ENCODE measurements at regions not wholly inside any gene's neighbourhood (a gene's known extent, or its start where the extent isn't known, plus 50 kb on each side); places are given as distances from the start of the nearest gene placed in this dataset.

DNA sequence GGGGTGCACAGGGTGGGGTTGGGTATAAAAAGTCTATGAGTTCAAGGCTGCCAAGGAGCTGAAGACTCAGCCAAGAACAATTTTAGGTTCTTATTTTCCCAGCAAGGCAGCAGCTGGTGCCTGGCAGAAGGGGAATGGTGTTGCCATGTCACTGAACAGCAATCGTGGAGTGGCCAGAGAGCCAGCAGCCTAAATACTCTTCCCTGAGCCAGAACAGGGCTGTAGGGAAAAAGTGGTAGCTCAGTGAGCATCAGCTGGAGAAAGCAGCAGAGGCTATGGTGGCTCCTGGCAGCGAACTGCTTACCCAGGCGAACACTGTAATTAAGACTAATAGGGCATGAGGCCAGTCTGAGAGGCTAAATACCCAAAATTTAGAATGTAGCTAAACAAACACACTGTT lies 334.9 kb downstream of the RMST start:
- no peak overlapping the region for H3K4me3 ChIP-seq
- 80 to 92% (median 89%) methylated on average over 3 of the region's 3 CpGs for WGBS, 5 donors
- H3K27me3 ChIP-seq (replicated peaks in 1 of 7), result no peaks in the 10 kb centered on the region
- intact Hi-C loops (cut with DNase I; ENCODE audit: low total_unique reads), result no loop called here
- no peak overlapping the region for H3K27ac ChIP-seq
- no peak for DNase-seq
- H3K4me1 ChIP-seq, result no peaks in the 10 kb centered on the region
- TF ChIP-seq POLR2A (IDR thresholded peaks at IDR 0.05) (no peak), POLR2AphosphoS5 (IDR thresholded peaks at IDR 0.05) (no peak)
- TF ChIP-seq, protein P1, sequence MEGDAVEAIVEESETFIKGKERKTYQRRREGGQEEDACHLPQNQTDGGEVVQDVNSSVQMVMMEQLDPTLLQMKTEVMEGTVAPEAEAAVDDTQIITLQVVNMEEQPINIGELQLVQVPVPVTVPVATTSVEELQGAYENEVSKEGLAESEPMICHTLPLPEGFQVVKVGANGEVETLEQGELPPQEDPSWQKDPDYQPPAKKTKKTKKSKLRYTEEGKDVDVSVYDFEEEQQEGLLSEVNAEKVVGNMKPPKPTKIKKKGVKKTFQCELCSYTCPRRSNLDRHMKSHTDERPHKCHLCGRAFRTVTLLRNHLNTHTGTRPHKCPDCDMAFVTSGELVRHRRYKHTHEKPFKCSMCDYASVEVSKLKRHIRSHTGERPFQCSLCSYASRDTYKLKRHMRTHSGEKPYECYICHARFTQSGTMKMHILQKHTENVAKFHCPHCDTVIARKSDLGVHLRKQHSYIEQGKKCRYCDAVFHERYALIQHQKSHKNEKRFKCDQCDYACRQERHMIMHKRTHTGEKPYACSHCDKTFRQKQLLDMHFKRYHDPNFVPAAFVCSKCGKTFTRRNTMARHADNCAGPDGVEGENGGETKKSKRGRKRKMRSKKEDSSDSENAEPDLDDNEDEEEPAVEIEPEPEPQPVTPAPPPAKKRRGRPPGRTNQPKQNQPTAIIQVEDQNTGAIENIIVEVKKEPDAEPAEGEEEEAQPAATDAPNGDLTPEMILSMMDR (IDR thresholded peaks at IDR 0.05 in 8 of 11, conservative IDR thresholded peaks at IDR 0.05 in 3 of 11), result no peak
- no peaks in the 10 kb centered on the region for H3K36me3 ChIP-seq
- H3K9me3 ChIP-seq, result peaks cover 0 to 14% (median 5%) of the 10 kb centered on the region in 8 donors

GRCh38 chr12:97800561-97800960 lies 338.0 kb downstream of the RMST start:
- no peaks in the 10 kb centered on the region for H3K4me1 ChIP-seq
- intact Hi-C loops (cut with DNase I; ENCODE audit: low total_unique reads), result no loop called here
- peaks cover 0 to 4% (median 0%) of the 10 kb centered on the region in 8 donors for H3K9me3 ChIP-seq
- WGBS, 5 donors, result 54 to 70% (median 55%) methylated on average over 3 of the region's 3 CpGs
- TF ChIP-seq POLR2AphosphoS5 (IDR thresholded peaks at IDR 0.05), result no peak
- TF ChIP-seq, protein P1 (IDR thresholded peaks at IDR 0.05 in 8 of 11, conservative IDR thresholded peaks at IDR 0.05 in 3 of 11), result no peak
- DNase-seq, result no peak
- no peaks in the 10 kb centered on the region for H3K27me3 ChIP-seq (replicated peaks in 1 of 7)
- no peak overlapping the region for H3K4me3 ChIP-seq
- no peak overlapping the region for H3K27ac ChIP-seq
- H3K36me3 ChIP-seq, result no peaks in the 10 kb centered on the region

DNA sequence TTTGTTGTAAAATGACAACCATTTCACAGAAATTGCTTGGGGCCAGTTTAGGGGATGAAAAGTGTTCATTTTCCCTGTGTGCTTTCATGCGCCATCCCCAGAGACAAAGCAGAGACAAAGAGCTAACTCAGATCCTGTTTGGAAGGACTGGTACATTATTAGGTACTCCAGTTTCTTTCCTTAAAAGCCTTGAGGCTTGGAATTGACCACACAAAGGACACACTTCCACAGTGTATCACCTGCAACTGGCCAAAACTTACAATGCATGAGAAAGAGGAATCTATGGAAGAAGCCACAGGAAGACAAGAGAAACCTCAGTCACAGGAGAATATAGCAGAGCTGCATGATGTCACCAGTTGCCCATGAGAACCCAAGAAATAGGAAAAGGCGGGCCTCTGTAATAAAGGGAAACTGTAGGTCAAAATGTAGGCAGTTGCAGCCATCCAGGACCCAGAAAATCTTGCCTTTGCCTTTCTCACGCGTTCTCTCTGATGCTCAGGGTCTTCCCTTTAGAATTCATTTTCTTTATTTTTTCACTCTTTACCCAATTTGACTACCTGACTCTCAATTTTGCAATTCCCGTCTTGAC lies 339.0 kb downstream of the RMST start:
- 79 to 87% (median 85%) methylated on average over 5 of the region's 5 CpGs for WGBS, 5 donors
- no peak for DNase-seq
- no peaks in the 10 kb centered on the region for H3K4me1 ChIP-seq
- intact Hi-C loops (cut with DNase I; ENCODE audit: low total_unique reads), result no loop called here
- peaks cover 0 to 4% (median 0%) of the 10 kb centered on the region in 8 donors for H3K9me3 ChIP-seq
- TF ChIP-seq, protein P1 (IDR thresholded peaks at IDR 0.05 in 8 of 11, conservative IDR thresholded peaks at IDR 0.05 in 3 of 11), result no peak
- no peak for TF ChIP-seq POLR2A (IDR thresholded peaks at IDR 0.05)
- TF ChIP-seq POLR2AphosphoS5 (IDR thresholded peaks at IDR 0.05), result no peak
- no peak overlapping the region for H3K4me3 ChIP-seq
- no peaks in the 10 kb centered on the region for H3K27me3 ChIP-seq (replicated peaks in 1 of 7)
- H3K27ac ChIP-seq, result no peak overlapping the region
- no peaks in the 10 kb centered on the region for H3K36me3 ChIP-seq

DNA sequence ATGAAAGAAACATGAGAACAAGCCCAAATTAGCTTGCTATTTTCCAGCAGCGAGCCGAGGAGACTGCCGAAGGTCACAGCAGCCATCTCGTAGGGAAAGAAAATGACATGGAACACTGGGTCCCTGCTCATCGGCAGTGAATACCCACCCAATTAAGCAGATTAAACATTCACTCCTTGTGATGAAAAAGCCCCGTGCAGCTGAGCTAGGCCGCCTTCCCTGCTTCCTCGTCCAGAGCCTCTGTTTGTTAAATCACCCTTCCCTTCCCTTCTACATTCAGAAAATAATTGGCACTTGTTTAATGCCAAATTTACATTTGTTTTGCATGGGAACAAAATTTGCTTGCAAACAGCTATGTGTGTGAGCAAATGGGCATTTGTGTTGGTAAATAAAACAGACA lies 342.5 kb downstream of the RMST start:
- TF ChIP-seq POLR2A (IDR thresholded peaks at IDR 0.05), result no peak
- TF ChIP-seq, protein P1 (IDR thresholded peaks at IDR 0.05 in 8 of 11, conservative IDR thresholded peaks at IDR 0.05 in 3 of 11), result no peak
- Histone ChIP-seq H3K4me3 (no peak overlapping the region), H3K27me3 (replicated peaks in 1 of 7) (no peaks in the 10 kb centered on the region), H3K9me3 (peaks cover 0 to under 1% (median 0%) of the 10 kb centered on the region in 8 donors), H3K36me3 (no peaks in the 10 kb centered on the region), H3K4me1 (no peaks in the 10 kb centered on the region), H3K27ac (no peak overlapping the region)
- WGBS, 5 donors, result 74 to 78% (median 77%) methylated on average over 8 of the region's 8 CpGs
- DNase-seq, result no peak
- intact Hi-C loops (cut with DNase I; ENCODE audit: low total_unique reads), result no loop called here

All from spleen (tissue), 11 donors.